ENCODE measurements at regions not wholly inside any gene's neighbourhood (a gene's known extent, or its start where the extent isn't known, plus 50 kb on each side); places are given as distances from the start of the nearest gene placed in this dataset.
"Not testable (repeated sequence)": the region's sequence is repeated elsewhere in the genome, so short reads cannot be mapped to it uniquely, and the experiment has no call there.

DNA sequence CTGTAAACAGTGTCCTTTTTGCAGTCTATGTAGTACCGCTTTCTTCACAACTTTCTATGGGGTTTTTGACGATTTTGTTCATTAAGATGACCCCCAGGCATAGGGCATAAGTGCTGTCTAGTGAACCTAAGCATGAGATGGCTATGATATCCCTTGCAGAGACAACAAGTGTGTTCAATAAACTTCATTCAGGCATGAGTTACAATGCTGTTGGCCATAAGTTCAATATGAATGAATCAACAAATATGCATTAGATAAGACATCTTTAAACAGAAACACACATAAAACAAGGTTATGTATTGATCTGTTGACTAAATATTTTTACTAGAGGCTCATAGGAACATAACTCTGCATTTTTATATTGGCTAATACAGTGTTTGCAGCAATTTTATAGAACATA lies 1322.0 kb downstream of the ARAP2 start:
- no peak for DNase-seq

DNA sequence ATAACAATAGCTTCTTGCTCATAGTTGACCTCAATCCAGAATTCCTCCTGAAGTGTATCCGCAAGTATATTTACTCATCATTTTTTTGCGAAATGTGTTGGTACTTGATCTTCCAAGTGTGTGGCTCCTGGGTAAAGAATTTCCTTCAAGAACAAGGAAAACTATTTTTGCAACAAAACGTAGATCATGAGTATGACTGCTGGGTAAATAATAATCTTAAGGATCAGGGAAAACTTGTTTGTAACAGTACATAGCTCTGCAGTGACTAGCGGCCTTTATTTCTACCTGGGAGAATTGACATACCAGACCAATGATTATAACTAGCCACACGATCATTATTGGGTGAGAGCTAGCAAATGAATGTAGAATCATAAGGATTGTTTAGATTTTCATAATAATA lies 1311.7 kb downstream of the ARAP2 start:
- no peak for DNase-seq

DNA sequence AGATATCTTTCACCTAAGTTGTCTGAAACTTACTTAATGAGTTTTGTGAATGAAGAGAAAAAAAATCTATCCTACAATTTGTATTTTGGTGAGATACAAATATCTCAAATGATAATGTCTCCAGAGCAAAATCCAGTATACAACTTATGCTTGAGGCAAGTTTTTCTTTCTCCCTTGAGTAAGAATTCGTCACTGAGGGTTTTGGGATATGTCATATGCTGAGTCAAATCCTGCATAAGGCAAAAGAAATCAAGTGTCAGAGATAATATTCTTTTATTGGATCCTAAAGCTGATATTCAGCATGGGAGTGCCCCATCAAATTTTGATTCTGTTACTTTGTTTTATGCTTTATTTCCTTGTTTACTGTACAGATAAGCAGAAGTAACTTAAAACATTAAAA lies 1308.6 kb downstream of the ARAP2 start:
- DNase-seq: no peak

DNA sequence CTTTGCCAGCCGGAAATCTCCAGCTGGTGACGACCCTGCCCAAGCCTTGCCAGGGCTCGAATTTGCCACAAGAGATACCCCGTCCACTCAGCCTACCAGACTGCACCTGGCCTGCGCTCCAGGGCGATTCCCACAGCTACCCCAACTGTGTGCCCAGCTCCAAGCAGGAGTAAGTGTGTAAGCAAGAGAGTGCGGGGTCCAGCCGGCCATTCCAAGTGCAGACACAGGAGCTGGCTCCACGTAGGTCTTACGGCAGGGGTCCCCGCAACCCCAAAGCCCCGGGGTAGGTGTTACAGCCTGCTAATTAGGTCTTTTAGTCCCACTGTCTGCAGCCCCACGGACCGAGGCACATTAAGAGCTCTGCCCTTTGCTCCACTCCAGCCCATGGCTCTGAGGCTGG lies 1305.2 kb downstream of the ARAP2 start:
- DNase-seq: no peak

DNA sequence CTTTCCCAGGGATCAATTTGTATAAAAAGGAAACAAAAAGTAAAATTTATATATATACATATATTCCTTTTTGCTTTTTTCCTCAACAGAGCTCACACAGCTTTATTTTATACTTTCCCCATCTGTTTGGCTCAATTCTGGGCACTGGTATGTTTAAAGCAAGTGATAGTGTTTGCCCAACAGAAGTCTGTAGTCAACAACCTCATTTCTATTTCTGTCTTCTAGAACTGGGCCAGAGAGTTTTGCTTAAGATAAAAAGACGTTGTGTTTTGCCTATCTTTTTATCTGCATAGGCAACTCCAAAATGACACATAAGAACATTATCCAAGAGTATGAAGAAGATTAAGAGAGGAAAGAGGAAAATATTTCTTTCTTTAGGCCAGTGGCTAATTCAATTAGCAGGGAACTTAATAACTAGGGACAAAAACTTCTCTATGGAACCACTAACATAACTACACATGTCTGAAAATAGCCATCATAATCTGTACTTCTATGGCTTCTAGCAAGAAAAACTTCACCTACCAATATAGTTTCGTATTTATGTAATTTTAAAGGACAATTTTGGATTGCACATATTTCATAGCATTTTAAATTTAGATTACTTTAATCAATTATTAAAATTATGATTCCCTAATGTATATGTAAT lies 1300.5 kb downstream of the ARAP2 start:
- DNase-seq: no peak

DNA sequence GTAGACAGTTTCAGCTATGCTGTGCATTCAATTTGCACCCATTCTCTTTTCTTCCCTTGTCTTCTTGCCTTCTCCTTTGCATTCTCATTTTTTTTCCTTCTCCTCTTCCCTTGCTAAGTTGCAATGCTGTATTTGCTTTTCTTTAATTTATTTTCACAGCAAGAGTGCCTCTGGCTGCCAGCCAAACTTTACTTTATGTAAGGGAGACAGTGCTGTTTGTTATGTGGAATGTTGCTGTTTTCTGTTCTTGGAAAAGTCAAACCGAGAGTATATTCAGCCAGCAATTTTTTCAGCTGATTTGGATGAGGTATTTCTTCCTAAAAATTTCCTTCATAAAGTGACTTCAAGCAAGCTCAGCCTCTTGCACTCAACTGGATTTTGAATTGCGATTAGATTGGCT lies 1293.4 kb downstream of the ARAP2 start:
- no peak for DNase-seq

DNA sequence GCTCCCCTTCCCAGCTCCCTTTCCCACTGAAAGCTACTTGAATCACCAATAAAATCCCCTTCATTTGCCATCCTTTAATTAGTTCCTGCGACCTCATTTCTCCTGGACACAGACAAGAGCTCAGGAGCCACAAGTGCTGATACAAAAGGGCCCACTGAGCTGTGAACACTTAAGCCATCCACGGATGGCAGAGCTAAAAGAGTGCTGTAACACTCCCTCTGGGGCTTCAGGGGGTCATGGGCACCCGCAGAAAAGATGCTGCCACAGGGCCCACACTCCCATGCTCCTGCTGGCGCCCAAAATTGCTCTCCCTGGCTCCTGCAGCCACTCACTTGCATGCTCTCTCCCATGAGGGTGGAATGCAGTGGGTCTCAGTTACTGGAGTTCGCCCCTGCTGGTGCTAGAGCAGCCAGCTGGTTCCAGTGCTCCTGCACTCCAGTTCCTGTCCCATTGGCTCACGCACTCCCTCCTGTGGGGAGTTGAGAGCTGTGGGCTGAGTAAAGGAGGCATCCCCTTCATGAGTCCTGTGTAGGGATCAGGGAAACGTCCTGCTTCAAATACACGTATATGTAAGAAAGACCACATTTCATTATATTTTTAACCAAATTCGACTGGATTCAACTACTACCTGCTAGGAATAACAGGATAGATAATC lies 1291.0 kb downstream of the ARAP2 start:
- peak; percentile 9 for DNase-seq

DNA sequence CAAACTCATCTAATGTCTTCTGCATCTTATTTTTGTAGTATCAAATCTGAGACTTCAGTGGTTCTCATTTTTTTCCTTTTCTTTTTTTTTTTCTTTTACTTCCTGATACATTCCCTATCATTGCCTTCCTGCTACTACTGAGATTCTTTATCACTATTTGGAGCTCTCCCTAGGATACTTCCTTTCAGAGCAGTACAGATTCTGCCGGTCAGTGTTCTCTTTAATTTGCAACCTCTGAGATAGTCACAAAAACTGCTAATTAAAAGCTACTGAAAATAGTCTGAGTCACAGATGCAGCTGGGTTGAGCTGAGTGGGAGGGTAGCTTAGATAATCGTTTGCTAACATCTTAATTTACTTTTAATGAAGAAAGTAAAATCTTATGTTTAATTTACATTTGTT lies 1279.7 kb downstream of the ARAP2 start:
- no peak for DNase-seq

DNA sequence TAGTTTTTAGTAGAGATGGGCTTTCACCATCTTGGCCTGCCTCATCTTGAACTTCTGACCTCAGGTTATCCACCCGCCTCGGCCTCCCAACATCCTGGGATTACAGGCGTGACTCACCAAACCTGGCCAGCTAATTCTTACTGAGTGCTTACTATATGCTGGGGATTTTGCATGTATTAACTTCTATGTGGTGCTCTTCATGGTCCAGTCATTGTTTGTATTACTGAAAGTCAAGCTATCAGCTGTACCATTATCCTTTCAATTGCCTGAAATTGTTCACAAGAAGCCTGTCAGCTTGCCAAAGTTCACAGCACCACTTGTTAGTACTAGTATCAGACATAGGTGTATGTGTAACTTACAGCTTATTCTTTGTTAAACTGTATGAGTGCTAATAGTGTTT lies 1272.1 kb downstream of the ARAP2 start:
- DNase-seq: no peak

DNA sequence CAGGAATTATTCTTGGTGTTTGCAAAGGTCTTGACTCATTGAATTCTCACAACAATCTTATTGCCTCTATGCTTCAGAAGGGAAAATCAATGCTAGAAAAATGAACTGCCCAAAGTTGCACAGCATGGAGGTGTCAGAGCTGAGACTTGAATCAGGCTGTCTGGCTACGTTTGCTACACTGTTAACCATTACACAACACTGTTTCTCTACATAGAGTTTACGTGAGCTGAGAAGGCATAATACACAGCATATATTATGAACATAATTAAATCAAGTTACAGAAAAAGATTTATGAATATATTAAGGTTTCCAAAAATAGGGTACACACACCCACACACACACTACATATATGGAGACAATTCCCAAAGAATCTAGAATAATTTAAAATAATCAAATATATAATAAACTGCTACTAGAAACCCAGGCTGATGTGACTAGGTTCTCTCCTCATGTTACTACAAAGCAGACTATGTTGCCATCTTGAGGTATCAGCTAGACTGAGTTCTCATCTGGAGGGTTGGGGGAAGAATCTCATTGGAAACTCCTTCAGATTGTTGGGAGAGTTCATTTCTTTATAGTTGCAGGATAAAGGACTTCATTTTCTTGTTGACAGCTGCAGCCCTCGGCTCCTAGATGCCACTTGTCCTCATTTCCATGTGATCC lies 1270.5 kb downstream of the ARAP2 start:
- no peak for DNase-seq

DNA sequence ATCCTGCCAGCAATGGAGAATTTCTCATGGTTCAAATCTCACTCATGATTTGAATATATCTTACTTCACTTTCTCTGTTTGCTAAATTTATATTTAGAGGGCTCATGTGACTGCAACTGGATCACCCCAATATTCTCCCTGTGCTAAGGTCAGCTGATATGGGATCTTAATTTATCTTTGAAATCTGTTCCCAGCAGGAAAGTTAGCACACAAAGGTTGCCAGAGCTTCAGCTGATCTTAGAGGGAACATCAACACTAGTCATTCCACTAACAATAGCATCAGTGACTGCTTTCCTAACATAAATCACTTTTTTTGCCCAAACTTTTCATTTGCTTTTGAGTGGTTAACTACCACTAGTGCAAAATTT lies 1270.0 kb downstream of the ARAP2 start:
- DNase-seq: no peak

DNA sequence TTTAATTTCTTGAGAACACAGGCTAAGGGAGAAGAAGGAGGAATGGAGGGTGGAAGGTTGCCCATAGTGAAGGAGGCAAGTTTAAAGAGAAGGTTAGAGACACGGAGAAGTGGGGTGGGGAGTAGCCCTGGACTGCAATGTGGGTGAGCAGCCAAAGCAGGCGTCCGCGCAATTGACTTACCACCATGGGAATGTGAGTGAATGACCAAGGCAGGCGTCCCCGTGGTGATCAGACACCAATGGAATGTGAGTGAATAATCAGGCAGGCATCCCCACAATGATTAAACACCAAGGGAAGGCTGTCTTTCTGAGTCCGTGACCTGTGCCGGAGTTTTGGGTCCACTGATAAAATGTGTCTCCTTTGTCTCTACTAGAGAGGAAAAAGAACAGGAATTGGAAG lies 1223.1 kb downstream of the ARAP2 start:
- DNase-seq: not testable (repeated sequence)

DNA sequence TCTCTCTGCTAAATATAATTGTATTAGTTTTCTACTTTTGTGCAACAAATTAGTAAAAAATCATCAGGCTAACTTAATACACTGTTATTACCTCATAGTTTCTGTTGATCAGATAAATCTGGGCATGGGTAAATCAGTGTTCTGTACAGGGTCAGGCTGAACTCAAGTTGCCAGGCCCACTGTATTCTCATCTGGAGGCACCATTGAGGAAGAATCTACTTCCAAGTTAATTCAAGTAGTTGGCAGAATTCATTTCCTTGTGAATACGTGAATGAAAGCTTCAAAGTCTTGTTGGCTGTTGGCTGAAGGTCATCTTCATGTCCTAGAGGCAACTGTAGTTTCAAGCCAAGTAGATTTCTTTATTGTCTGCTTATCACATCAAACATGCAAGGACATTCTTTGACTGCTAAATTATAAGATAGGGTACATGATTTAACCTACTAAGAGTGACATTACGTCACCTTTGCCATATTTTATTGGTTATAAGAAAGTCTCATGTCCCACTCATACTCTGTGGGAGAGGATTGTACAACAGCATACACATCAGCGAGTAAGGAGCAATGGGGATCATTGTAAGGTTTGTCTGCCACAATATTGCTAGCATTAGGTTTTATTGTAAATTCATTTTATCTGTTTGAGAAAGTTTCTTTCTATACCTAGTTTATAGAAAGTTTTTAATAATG lies 1219.0 kb downstream of the ARAP2 start:
- no peak for DNase-seq

DNA sequence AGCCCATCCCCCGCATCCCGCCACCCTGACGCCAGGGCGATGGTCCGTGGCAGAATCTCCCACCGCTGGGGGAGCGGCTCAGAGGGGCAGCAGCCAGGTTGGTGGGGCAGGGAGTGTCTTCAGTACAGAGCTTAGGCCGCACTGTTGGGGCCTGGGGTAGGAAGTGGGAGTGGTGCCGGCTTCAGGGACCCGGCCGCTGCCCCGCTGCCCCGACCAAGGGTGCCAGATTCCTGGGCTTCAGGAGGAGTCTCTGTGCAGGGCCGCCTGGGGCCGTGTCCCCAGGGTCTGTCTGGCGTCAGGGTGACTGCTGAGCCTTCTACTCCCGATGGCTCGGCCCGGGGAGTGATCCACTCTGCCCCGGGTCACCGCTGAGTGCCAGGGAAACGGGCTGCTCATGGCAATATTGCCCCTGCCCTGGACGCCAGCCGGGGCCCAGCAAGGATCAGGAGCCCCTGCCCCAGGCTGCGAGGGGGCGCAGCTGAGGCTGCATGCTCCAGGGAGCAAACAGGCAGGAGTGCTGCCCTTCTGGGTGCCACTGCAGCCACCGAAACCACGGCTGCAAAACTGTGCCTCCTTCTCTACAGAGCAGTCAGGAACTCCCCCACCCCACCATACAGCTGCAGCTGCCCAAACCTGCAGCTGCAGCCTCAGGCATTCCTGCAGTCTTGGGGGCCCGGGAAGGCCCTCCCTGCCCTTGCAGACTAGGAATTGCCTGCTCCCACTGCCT lies 1206.1 kb downstream of the ARAP2 start:
- DNase-seq: no peak

DNA sequence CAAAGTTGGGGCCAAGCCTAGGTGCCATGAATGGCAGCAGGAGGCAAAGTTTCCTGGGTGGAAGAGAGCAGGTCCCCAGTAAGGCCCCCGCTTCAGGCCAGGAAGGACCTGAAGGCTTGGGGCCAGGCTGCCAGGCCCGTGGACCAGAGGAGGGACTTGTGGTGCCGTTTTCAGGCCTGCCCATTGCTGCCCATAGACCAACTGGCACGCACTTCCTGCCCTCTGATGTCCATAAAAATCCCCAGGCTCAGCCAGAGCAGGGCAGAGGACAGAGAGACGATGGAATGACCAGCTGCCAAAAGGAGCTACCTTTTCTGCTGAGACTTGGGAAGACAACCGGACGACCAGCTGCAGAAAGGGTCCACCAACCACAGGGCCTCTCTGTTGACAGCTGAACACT lies 1205.5 kb downstream of the ARAP2 start:
- no peak for DNase-seq

DNA sequence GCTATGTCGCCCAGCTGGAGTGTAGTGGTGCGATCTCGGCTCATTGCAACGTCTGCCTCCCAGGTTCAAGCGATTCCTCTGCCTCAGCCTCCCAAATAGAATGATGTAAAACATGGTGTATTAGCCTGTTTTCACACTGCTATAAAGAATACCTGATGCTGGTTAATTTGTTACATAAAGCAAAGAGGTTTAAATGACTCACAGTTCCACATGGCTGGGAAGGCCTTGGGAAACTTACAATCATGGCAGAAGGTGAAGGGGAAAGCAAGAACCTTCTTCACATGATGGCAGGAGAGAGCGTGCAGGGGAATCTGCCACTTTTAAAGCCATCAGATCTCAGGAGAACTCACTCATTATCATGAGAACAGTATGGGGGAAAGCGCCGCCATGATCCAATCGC lies 1191.8 kb downstream of the ARAP2 start:
- DNase-seq: no peak

DNA sequence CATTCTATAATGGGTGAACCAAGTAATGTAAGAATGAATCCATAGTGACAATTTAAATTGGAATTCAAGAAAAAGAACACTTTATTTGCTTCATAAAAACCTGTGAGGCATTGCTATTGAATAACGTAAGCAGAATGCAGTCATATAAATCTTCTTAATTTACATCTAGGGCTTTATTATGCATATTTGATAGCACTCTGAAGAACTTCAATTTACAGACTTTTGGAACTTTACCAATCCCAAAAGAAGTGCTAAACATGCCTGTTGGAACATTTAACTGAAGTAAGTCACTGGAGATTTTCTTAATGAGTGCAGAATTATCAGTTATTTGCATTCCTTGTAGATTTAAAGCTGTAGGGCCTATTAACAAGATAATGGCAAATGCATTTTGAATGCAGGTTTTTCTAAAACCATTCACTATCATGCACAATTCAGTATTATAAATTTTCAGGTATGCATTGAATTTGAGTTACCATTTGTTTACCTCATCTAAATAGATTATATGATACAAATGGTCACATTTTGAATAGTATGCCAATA lies 1181.2 kb downstream of the ARAP2 start:
- no peak for DNase-seq

DNA sequence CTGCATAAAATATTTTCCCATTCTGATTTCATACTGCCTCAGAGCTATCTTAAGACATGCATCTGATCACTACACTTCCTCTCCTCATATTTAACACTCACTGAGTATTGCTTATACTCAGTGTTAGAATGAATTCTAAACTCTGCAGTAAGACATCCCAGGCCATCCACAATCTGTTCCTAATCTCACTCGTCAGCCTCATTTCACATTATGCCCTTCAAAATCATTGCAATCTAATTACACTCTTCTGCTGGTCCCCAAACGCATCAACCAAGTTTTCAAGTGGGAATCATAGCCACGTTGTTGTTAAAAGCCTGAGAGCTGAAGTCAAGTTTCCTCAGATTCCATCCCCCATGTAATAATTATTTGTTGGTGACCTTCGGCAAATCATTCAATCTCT lies 1177.9 kb downstream of the ARAP2 start:
- no peak for DNase-seq

DNA sequence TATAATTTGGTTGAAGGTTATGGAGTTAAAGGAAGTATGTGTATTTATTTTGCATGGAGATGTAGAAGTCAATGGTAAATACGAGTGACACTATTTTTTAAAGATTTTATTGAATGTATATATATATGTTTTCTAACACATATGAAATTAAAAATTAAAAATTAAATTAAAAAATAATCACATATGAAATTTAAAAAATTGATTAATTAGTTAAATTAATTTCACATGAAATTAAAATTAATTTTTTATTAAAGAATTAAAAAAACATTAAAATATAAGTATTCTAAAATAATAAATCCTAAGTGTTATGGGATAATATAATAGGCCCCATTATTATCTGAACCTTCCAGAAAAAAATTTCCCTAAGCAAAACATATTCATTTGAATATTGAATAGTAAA lies 1163.5 kb downstream of the ARAP2 start:
- no peak for DNase-seq

DNA sequence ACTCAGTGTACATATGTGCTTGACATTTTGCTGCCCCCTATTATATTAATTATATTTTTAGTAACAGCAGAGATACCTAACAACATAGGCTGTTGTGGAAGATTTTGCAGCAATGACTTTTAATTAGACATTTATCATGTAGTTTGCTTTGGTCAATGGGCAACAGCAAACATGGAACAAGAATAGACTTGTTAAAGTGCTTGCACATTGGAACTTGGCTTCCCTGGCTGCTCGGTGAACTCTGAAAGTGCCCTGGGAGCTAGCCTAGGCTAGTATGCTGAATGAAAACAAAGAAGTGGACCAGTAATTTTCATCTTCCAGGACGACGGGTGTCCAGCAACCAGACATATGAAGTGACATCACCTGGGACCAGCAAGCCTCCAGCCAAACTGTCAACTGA lies 1157.1 kb downstream of the ARAP2 start:
- DNase-seq: no peak

DNA sequence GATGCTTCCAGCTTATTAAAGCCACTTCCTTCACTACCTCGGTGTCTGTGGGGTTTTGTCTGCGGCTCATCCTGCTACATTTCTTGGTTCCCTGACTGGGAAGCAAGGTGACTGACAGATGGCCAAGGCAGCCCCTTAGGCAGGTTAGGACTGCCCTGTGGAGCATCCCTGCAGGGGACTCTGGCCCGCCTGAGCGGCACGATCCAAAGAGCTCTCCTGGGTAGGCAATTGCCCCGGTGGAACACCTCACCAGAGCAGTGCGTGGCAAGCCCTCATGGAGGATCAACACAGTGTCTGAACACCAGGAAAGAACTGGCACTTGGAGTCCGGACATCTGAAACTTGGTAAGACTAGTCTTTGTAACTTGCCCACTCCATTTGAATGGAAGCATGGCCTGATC lies 1143.4 kb downstream of the ARAP2 start:
- DNase-seq: no peak

DNA sequence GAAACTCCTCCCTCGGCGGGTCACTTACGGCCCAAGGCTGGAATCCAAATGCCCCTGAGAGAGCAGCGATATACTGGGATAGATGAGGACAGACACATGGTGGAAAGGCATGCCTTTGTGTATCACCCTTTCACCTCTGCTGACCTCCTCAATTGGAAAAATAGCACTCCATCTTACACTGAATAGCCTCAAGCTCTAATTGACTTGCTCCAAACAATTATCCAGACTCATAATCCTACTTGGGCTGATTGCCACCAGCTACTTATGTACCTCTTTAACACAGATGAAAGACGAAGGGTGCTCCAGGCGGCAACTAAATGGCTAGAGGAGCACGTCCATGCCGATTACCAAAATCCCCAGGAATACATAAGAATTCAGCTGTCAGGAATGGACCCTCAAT lies 1142.2 kb downstream of the ARAP2 start:
- no peak for DNase-seq

DNA sequence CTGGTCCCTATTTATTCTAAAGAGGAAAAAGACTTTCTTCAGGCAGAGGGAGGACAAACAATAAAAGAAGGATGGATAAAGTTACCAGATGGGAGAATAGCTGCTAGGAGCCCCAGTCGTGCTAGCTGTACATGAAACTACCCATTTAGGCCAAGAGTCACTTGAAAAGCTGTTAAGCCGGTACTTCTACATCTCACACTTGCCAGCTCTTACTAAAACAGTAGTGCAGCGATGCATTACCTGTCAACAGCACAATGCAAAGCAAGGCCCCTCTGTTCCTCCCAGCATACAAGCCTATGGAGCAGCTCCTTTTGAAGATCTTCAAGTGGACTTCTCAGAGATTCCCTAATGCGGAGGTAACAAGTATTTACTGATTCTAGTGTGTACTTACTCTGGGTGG lies 1138.8 kb downstream of the ARAP2 start:
- DNase-seq: no peak
